ENCODE measurements at regions not wholly inside any gene's neighbourhood (a gene's known extent, or its start where the extent isn't known, plus 50 kb on each side); places are given as distances from the start of the nearest gene placed in this dataset.

DNA sequence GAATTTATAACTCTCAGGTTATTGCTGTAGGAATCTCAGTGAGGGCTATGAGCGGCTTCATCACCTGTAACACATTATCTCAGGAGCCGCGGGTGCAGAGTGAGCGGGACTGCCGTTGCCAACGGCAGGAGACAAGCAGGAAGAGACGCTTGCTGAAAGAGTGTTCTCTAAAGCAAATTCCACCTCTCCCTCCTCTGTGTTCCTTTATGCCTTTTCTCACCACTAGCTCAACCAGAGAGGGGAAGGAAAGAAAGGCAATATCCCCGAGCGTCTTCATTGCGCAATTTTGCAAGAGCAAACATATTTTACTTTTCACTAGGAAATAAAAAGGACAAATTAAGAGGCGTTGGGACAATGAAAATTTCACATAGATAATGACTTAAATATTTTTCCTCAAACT lies 185.2 kb upstream of the EXOC2 start:
- DNase-seq (ENCODE audit: low spot score) = no peak
- Histone ChIP-seq H3K27ac (no peak overlapping the region), H3K4me3 (no peak overlapping the region)
- TF ChIP-seq, protein P1, sequence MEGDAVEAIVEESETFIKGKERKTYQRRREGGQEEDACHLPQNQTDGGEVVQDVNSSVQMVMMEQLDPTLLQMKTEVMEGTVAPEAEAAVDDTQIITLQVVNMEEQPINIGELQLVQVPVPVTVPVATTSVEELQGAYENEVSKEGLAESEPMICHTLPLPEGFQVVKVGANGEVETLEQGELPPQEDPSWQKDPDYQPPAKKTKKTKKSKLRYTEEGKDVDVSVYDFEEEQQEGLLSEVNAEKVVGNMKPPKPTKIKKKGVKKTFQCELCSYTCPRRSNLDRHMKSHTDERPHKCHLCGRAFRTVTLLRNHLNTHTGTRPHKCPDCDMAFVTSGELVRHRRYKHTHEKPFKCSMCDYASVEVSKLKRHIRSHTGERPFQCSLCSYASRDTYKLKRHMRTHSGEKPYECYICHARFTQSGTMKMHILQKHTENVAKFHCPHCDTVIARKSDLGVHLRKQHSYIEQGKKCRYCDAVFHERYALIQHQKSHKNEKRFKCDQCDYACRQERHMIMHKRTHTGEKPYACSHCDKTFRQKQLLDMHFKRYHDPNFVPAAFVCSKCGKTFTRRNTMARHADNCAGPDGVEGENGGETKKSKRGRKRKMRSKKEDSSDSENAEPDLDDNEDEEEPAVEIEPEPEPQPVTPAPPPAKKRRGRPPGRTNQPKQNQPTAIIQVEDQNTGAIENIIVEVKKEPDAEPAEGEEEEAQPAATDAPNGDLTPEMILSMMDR (IDR thresholded peaks at IDR 0.05) = no peak

DNA sequence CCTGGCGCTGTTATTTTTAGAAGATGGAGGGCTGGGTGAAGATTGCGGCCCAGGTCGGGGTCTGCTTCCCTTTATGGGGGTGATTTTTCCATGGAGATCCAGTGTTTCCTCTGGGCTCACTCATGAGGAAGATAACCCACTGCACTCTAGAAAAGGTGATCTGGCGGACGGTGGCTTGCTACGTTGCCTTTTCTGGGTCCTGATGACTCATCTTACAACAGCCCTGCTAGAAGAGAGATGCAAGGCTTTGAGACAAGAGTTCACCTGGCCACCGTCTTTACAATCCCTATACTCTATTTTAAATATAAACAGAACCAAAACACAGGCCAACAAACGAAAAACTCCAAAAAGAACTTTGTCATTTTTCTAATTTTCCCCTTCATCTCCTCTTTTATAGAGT lies 182.1 kb upstream of the EXOC2 start:
- Histone ChIP-seq H3K27ac (no peak overlapping the region), H3K4me3 (no peak overlapping the region)
- DNase-seq (ENCODE audit: low spot score) = no peak
- TF ChIP-seq, protein P1 (IDR thresholded peaks at IDR 0.05) = no peak

- H3K4me3 ChIP-seq = no peak overlapping the region
- DNase-seq (ENCODE audit: low spot score) = no peak
- TF ChIP-seq, protein P1 (IDR thresholded peaks at IDR 0.05) = no peak
- H3K27ac ChIP-seq = no peak overlapping the region
Measured at GRCh38 chr6:872570-873125, 179.7 kb upstream of the EXOC2 start.

GRCh38 chr6:871503-871902 lies 178.6 kb upstream of the EXOC2 start:
- Histone ChIP-seq H3K27ac (no peak overlapping the region), H3K4me3 (no peak overlapping the region)
- TF ChIP-seq, protein P1 (IDR thresholded peaks at IDR 0.05) = no peak
- DNase-seq (ENCODE audit: low spot score) = no peak

DNA sequence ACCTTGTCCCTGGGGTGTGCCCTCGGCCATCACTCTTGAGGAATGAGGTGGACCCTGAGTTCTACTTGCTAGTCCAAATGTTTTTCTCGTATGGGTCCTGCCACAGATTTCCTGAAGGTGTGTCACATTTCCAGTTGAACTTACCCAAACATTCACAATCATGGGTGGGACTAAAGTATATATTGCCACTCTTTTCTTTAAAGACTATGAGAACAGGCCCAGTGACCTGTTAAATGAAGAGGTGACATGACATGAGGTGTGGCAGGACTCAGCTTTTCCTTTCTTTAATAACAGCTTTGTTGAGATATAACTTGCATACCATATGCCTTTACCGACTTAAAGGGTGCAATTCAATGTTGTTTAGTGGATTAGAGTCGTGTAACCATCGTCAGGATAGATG lies 177.2 kb upstream of the EXOC2 start:
- TF ChIP-seq, protein P1 (IDR thresholded peaks at IDR 0.05) = no peak
- no peak overlapping the region for H3K4me3 ChIP-seq
- H3K27ac ChIP-seq = no peak overlapping the region
- DNase-seq (ENCODE audit: low spot score) = no peak

- DNase-seq (ENCODE audit: low spot score) = no peak
- no peak overlapping the region for H3K27ac ChIP-seq
- TF ChIP-seq, protein P1 (IDR thresholded peaks at IDR 0.05) = no peak
- no peak overlapping the region for H3K4me3 ChIP-seq
Measured at GRCh38 chr6:868201-868600, 175.3 kb upstream of the EXOC2 start.

- TF ChIP-seq, protein P1 (IDR thresholded peaks at IDR 0.05) = no peak
Measured at GRCh38 chr6:867378-867777, 174.4 kb upstream of the EXOC2 start.

More at GRCh38 chr6:867378-867777, 174.4 kb upstream of the EXOC2 start:
- Histone ChIP-seq H3K4me3 (no peak overlapping the region), H3K27ac (no peak overlapping the region)
- DNase-seq (ENCODE audit: low spot score) = no peak
